Activated naive CD4-positive, alpha-beta T cell (primary cell): ENCODE measurements at regions not wholly inside any gene's neighbourhood (a gene's known extent, or its start where the extent isn't known, plus 50 kb on each side); places are given as distances from the start of the nearest gene placed in this dataset.

Experiments used
- DNase-seq, 4 experiments: peaks; one replicate each; lab custom pipeline; 2025; lab: John Stamatoyannopoulos, UW

- no peak for DNase-seq
Observed at GRCh38 chr5:2602451-2603271, 148.8 kb downstream of the IRX2 start.

GRCh38 chr5:2598503-2598902 lies 153.0 kb downstream of the IRX2 start:
- DNase-seq: no peak

GRCh38 chr5:2594701-2595100 lies 156.8 kb downstream of the IRX2 start:
- no peak for DNase-seq

GRCh38 chr5:2592766-2593165 lies 158.7 kb downstream of the IRX2 start:
- no peak for DNase-seq

GRCh38 chr5:2591777-2592453 lies 159.6 kb downstream of the IRX2 start:
- no peak for DNase-seq

- DNase-seq: no peak
Observed at GRCh38 chr5:2588850-2589501, 162.5 kb downstream of the IRX2 start.

GRCh38 chr5:2587189-2588031 lies 164.1 kb downstream of the IRX2 start:
- DNase-seq: no peak

GRCh38 chr5:2586016-2586715 lies 165.3 kb downstream of the IRX2 start:
- DNase-seq: no peak

- DNase-seq: no peak
Observed at GRCh38 chr5:2584579-2585269, 166.8 kb downstream of the IRX2 start.

- DNase-seq: no peak
Observed at GRCh38 chr5:2582507-2582906, 169.0 kb downstream of the IRX2 start.

- DNase-seq: no peak
Observed at GRCh38 chr5:2582106-2582505, 169.4 kb downstream of the IRX2 start.

- no peak for DNase-seq
Observed at GRCh38 chr5:2581418-2581817, 170.1 kb downstream of the IRX2 start.

- no peak for DNase-seq
Observed at GRCh38 chr5:2579126-2579525, 172.4 kb downstream of the IRX2 start.

- no peak for DNase-seq
Observed at GRCh38 chr5:2577312-2578036, 174.0 kb downstream of the IRX2 start.

GRCh38 chr5:2576823-2577222 lies 174.7 kb downstream of the IRX2 start:
- no peak for DNase-seq

- no peak for DNase-seq
Observed at GRCh38 chr5:2575871-2576270, 175.6 kb downstream of the IRX2 start.

GRCh38 chr5:2575292-2575691 lies 176.2 kb downstream of the IRX2 start:
- no peak for DNase-seq

GRCh38 chr5:2574155-2574554 lies 177.3 kb downstream of the IRX2 start:
- no peak for DNase-seq

GRCh38 chr5:2570586-2570985 lies 180.9 kb downstream of the IRX2 start:
- no peak for DNase-seq
